Hematopoietic multipotent progenitor cell treated with erythropoietin and hydrocortisone succinate and interleukin-3 and kit ligand, for 8 days (in vitro differentiated cells): ENCODE measurements at regions not wholly inside any gene's neighbourhood (a gene's known extent, or its start where the extent isn't known, plus 50 kb on each side); places are given as distances from the start of the nearest gene placed in this dataset.
"Not testable (repeated sequence)": the region's sequence is repeated elsewhere in the genome, so short reads cannot be mapped to it uniquely, and the experiment has no call there.

Source experiments
- DNase-seq: peaks from one replicate; pipeline ENCODE4 v3.0.0-alpha.2; 2015

- no peak for DNase-seq
Measured at GRCh38 chr5:27491746-27492439, 453.5 kb upstream of the CDH9 start.

GRCh38 chr5:27491047-27491446, 452.7 kb upstream of the CDH9 start:
- no peak for DNase-seq

- no peak for DNase-seq
Measured at GRCh38 chr5:27489701-27490100, 451.3 kb upstream of the CDH9 start.

- no peak for DNase-seq
Measured at GRCh38 chr5:27482663-27483062, 444.3 kb upstream of the CDH9 start.

GRCh38 chr5:27479859-27480258, 441.5 kb upstream of the CDH9 start:
- no peak for DNase-seq

- no peak for DNase-seq
Measured at GRCh38 chr5:27477550-27477949, 439.2 kb upstream of the CDH9 start.

- DNase-seq = no peak
Measured at GRCh38 chr5:27476356-27476988, 438.1 kb upstream of the CDH9 start.

GRCh38 chr5:27475063-27475462, 436.7 kb upstream of the CDH9 start:
- no peak for DNase-seq

- no peak for DNase-seq
Measured at GRCh38 chr5:27474395-27474794, 436.0 kb upstream of the CDH9 start.

GRCh38 chr5:27474047-27474309, 435.6 kb upstream of the CDH9 start:
- DNase-seq = no peak

GRCh38 chr5:27473307-27474046, 435.1 kb upstream of the CDH9 start:
- DNase-seq = no peak

- DNase-seq = no peak
Measured at GRCh38 chr5:27472871-27473270, 434.5 kb upstream of the CDH9 start.

GRCh38 chr5:27472000-27472763, 433.8 kb upstream of the CDH9 start:
- DNase-seq = peak; percentile 68

GRCh38 chr5:27466959-27467358, 428.6 kb upstream of the CDH9 start:
- DNase-seq = no peak

GRCh38 chr5:27465140-27465539, 426.8 kb upstream of the CDH9 start:
- DNase-seq = no peak

GRCh38 chr5:27463446-27464149, 425.2 kb upstream of the CDH9 start:
- DNase-seq = no peak

GRCh38 chr5:27462936-27463335, 424.6 kb upstream of the CDH9 start:
- no peak for DNase-seq

- no peak for DNase-seq
Measured at GRCh38 chr5:27458287-27458686, 419.9 kb upstream of the CDH9 start.

- no peak for DNase-seq
Measured at GRCh38 chr5:27451377-27451776, 413.0 kb upstream of the CDH9 start.

GRCh38 chr5:27450607-27451006, 412.2 kb upstream of the CDH9 start:
- no peak for DNase-seq

GRCh38 chr5:27439383-27439782, 401.0 kb upstream of the CDH9 start:
- not testable (repeated sequence) for DNase-seq

GRCh38 chr5:27437594-27438200, 399.3 kb upstream of the CDH9 start:
- DNase-seq = no peak

GRCh38 chr5:27434335-27434734, 395.9 kb upstream of the CDH9 start:
- DNase-seq = no peak
